GM10266 (cell line): ENCODE measurements at regions not wholly inside any gene's neighbourhood (a gene's known extent, or its start where the extent isn't known, plus 50 kb on each side); places are given as distances from the start of the nearest gene placed in this dataset.

Experiments
- DNase-seq: peaks from one replicate; pipeline ENCODE4 v3.0.0; 2012; ENCODE audit errors: extremely low spot score
- TF ChIP-seq, protein P1 (sequence below): IDR thresholded peaks from 2 replicates; pipeline ENCODE4 v1.5.1; 2012; ENCODE audit warnings: mild to moderate bottlenecking, low read depth; ENCODE audit not compliant: control insufficient read depth, insufficient read depth; ENCODE audit errors: missing control alignments

DNA sequence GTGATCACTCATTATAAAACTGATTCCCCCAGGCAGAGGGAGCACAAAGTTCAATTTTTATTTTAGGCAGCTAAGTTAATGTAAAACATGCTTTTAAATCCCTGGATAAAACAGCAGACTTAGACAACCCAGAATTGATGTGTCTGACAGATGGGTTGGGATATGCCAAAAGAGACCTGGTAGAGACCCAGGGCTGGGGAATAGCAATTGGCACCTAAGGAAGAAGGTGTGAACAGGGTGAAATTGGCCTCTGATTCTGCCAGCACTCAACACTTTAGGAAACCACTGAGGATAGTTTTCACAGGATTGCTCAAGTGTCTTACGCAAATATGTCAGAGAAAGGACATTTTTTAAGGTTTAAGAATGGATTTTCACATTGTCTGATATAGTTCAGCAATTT, 938.2 kb upstream of the CDH8 start:
- TF ChIP-seq, protein P1, sequence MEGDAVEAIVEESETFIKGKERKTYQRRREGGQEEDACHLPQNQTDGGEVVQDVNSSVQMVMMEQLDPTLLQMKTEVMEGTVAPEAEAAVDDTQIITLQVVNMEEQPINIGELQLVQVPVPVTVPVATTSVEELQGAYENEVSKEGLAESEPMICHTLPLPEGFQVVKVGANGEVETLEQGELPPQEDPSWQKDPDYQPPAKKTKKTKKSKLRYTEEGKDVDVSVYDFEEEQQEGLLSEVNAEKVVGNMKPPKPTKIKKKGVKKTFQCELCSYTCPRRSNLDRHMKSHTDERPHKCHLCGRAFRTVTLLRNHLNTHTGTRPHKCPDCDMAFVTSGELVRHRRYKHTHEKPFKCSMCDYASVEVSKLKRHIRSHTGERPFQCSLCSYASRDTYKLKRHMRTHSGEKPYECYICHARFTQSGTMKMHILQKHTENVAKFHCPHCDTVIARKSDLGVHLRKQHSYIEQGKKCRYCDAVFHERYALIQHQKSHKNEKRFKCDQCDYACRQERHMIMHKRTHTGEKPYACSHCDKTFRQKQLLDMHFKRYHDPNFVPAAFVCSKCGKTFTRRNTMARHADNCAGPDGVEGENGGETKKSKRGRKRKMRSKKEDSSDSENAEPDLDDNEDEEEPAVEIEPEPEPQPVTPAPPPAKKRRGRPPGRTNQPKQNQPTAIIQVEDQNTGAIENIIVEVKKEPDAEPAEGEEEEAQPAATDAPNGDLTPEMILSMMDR: no peak
- DNase-seq: no peak

DNA sequence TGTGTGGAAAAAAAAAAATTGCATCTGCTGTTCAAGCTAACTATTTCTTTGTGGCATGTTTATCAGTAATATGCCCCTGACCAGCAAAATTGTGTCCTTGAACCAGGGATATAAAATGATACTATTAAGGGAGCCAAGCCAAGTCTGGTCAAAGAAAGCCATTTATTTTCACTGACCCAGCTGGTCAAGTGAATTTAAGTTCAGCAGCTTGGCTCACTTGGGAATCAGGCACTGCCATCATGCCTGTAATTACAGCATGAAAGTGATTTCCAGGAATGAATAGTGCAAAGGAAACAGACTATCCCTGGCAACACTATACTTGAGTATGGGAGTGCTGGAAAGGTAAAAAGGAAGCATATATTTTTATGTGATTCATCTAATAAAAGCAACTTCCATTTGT, 934.6 kb upstream of the CDH8 start:
- DNase-seq: no peak
- TF ChIP-seq, protein P1: no peak

DNA sequence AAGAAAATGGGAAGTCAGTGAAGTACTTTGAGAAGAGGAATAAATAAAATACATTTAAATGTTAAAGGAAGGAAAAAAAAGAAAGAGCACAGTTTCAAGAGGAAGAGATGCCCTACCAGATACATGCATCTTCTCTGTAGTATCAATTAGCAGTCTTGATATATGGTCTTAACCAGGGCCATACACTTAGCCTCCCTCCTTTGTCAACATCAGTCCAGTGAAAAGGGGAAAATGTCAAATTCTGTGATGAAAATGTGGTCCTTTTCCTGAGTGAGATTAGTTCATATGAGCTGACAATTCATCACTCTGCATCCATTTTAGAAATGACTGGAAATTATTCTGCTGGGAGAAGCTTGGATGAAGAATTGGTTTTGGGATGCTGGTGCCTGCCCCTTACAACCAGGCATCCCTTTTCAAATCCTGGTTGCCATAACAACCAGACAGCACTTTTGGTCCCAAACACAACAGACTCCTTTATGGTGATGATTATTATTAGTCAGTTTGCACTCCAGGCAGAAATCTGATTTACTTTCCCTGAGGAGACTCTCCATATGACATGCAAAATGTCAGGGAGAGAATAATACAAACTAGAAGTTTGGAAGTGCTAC, 933.6 kb upstream of the CDH8 start:
- DNase-seq: no peak
- TF ChIP-seq, protein P1: no peak

DNA sequence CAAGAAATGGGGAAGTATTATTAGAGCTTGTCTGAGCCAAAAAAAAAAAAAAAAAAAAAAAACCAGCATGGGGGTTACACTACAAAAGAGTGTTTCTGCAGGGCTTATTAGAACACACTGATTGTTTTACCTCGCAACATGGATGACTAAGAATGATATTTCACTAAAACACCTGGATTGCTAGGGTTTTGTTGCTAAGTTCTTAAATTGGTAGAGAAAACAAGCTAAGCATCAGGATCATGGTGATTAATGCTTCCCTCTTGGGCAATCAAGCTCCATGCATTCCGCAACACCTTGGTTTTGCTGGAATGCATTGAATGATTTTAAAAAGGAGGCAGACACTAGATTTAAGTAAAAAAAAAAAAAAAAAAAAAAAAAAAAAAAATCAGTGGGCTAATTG, 931.4 kb upstream of the CDH8 start:
- TF ChIP-seq, protein P1: no peak
- DNase-seq: no peak

DNA sequence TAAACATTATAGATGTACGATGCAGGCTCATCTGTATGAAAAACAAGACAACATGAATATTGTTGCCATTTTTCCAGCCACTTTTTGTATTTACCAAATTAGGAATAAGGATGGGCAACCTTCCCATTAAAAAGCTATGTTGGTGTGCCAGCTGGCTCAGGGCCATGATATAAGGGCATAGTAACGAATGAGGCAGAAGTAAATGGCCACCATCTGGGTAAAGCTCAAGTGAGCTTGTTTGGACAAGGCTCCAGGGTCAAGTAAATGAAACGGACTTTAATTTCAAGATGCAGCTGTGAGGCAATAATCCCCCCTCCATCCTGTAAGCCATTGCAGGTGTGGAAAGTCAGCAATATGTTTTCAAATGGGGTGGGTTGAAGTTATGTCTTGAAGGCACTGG, 930.9 kb upstream of the CDH8 start:
- TF ChIP-seq, protein P1: no peak
- no peak for DNase-seq

DNA sequence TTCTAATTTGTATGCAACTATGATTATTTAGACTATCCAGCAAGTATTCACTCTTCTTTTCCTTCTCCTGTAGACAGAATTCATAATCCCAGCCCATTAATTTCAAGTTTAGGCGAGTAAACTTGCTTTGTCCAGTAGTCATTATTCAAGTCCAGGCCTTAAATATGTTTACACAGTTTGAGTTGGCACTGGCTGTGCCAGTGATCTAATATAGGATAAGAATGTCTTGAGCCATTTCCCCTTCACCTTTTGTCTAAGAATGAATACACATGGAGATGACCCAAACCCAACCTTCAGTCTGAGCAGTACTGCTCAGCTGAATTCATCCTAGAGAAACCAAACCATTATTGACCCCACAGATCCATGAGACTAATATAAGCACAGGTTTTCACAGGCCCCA, 930.4 kb upstream of the CDH8 start:
- TF ChIP-seq, protein P1: no peak
- DNase-seq: no peak

DNA sequence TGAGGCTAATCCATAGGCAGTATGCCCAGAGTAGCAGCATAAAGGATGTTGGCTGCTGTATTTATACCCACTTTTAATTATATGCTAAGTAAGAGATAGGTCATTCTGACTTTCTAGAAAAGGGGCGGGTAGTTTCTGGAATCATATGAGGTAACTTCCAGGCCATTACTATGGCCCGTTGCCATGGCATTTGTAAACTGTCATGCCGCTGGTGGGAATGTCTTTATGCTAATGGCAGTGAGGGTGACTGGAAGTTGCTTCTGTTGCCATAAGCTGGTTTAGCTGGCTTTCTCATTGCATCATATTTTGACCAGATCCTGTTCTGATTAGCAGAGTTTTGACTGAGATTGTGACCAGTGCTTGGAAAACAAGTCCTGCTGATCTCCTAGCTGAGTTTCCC, 929.6 kb upstream of the CDH8 start:
- TF ChIP-seq, protein P1: no peak
- no peak for DNase-seq
